CD4-positive, alpha-beta T cell (primary cell): ENCODE measurements at regions not wholly inside any gene's neighbourhood (a gene's known extent, or its start where the extent isn't known, plus 50 kb on each side); places are given as distances from the start of the nearest gene placed in this dataset.

Experiments used
- ATAC-seq: fragments of 200-7000 bp; cut with Tn5 transposase; one replicate; pipeline ENCODE4 v1.10.0; 2022; ENCODE audit warnings: mild to moderate bottlenecking; ENCODE audit not compliant: poor library complexity
- CTCF ChIA-PET: fragments of 350-600 bp; sonication (Branson Sonifier 250); formaldehyde crosslinking; loops from one replicate; lab custom pipeline; 2021; ENCODE audit warnings: antibody characterized with exemption, inconsistent platforms; lab: Charles Lee
- POLR2A ChIA-PET: fragments of 350-600 bp; sonication (Branson Sonifier 250); formaldehyde crosslinking; loops from one replicate; lab custom pipeline; 2021; ENCODE audit warnings: antibody characterized with exemption, inconsistent platforms; lab: Charles Lee
- DNase-seq, 14 experiments: peaks; one replicate each; pipeline ENCODE4 v3.0.0-alpha.2; 2013 to 2020; ENCODE audit warnings: mixed read lengths in 2 of 14
- H3K27ac ChIP-seq, 2 donors: one replicate each; pipeline versions ENCODE4 v1.5.1 to v1.7.0; 2013; ENCODE audit warnings: low read length in 2 of 2, low read depth in 1 of 2, mild to moderate bottlenecking in 1 of 2
- H3K27me3 ChIP-seq, 2 experiments: 1 replicate in 1 of 2; 2 replicates in 1 of 2; pipeline versions ENCODE4 v1.6.1 to v1.7.0; 2013; ENCODE audit warnings: low read length in 2 of 2, control low read depth in 1 of 2, mild to moderate bottlenecking in 1 of 2, moderate library complexity in 1 of 2; ENCODE audit not compliant: insufficient read depth in 2 of 2, control insufficient read depth in 1 of 2
- H3K36me3 ChIP-seq: one replicate; pipeline ENCODE4 v1.6.1; 2013; ENCODE audit warnings: low read length, control low read depth; ENCODE audit not compliant: insufficient read depth
- H3K4me1 ChIP-seq: one replicate; pipeline ENCODE4 v1.6.1; 2013; ENCODE audit warnings: low read length, control low read depth; ENCODE audit not compliant: insufficient read depth
- H3K4me3 ChIP-seq: one replicate; pipeline ENCODE4 v1.5.1; 2013; ENCODE audit warnings: mild to moderate bottlenecking, low read length, moderate library complexity
- H3K9me3 ChIP-seq, 2 experiments: 1 replicate in 1 of 2; 2 replicates in 1 of 2; pipeline versions ENCODE4 v1.6.1 to v1.7.0; 2013; ENCODE audit warnings: low read length in 2 of 2, mild to moderate bottlenecking in 2 of 2, control low read depth in 1 of 2, moderate library complexity in 1 of 2; ENCODE audit not compliant: control insufficient read depth in 1 of 2, insufficient read depth in 1 of 2
- H3K27ac Mint-ChIP-seq: one replicate; pipeline ENCODE4 v1.8.0; 2020; ENCODE audit warnings: mixed read lengths
- H3K27me3 Mint-ChIP-seq: one replicate; pipeline ENCODE4 v1.8.0; 2021; ENCODE audit warnings: mixed read lengths
- H3K36me3 Mint-ChIP-seq: one replicate; pipeline ENCODE4 v1.8.0; 2021; ENCODE audit warnings: low read depth, mixed read lengths
- H3K4me1 Mint-ChIP-seq: one replicate; pipeline ENCODE4 v1.8.0; 2021; ENCODE audit warnings: low read depth, mixed read lengths
- H3K4me3 Mint-ChIP-seq: one replicate; pipeline ENCODE4 v1.8.0; 2020; ENCODE audit warnings: mild to moderate bottlenecking, mixed read lengths
- H3K9me3 Mint-ChIP-seq: one replicate; pipeline ENCODE4 v1.8.0; 2020; ENCODE audit warnings: mixed read lengths
- CTCF ChIP-seq: fragments of 200-600 bp; IDR thresholded peaks from one replicate; pipeline ENCODE4 v1.8.0; 2022; ENCODE audit warnings: antibody characterized with exemption, mild to moderate bottlenecking
- intact Hi-C, 2 experiments: fragments of 100-400 bp; cut with DNase I in 1 of 2; cut with micrococcal nuclease in 1 of 2; formaldehyde crosslinking; loops; one replicate each; pipeline versions ENCODE4 v1.15.1 to v1.9.0; 2023 to 2025; cut with DNase I, micrococcal nuclease

GRCh38 chr18:78786776-78787175 lies 192.8 kb upstream of the SALL3 start:
- H3K9me3 Mint-ChIP-seq = no peaks in the 10 kb centered on the region
- Histone ChIP-seq H3K9me3 (peaks cover 0 to 13% of the 10 kb centered on the region in 2 experiments), H3K36me3 (no peaks in the 10 kb centered on the region), H3K27me3 (no peaks in the 10 kb centered on the region), H3K4me1 (no peaks in the 10 kb centered on the region), H3K4me3 (no peak overlapping the region), H3K27ac (no peak overlapping the region)
- intact Hi-C loops = no loop called here
- ATAC-seq (no peak), DNase-seq (no peak)
- no peak overlapping the region for H3K27ac Mint-ChIP-seq
- no peak for TF ChIP-seq CTCF
- no peaks in the 10 kb centered on the region for H3K36me3 Mint-ChIP-seq
- POLR2A ChIA-PET = no interaction called here
- H3K27me3 Mint-ChIP-seq = peaks cover 3% of the 10 kb centered on the region
- no peaks in the 10 kb centered on the region for H3K4me1 Mint-ChIP-seq
- no peak overlapping the region for H3K4me3 Mint-ChIP-seq
- CTCF ChIA-PET = no interaction called here

GRCh38 chr18:78787751-78788150 lies 191.9 kb upstream of the SALL3 start:
- Histone ChIP-seq H3K27me3 (no peaks in the 10 kb centered on the region), H3K4me3 (no peak overlapping the region), H3K4me1 (no peaks in the 10 kb centered on the region), H3K9me3 (peaks cover 0 to 13% of the 10 kb centered on the region in 2 experiments), H3K27ac (no peak overlapping the region), H3K36me3 (no peaks in the 10 kb centered on the region)
- CTCF ChIA-PET = no interaction called here
- Mint-ChIP-seq H3K27ac (no peak overlapping the region), H3K36me3 (no peaks in the 10 kb centered on the region), H3K27me3 (peaks cover 3% of the 10 kb centered on the region), H3K9me3 (no peaks in the 10 kb centered on the region), H3K4me1 (no peaks in the 10 kb centered on the region), H3K4me3 (no peak overlapping the region)
- POLR2A ChIA-PET = no interaction called here
- no peak for ATAC-seq
- intact Hi-C loops = no loop called here
- no peak for DNase-seq
- TF ChIP-seq CTCF = no peak

- H3K4me3 Mint-ChIP-seq = no peak overlapping the region
- Histone ChIP-seq H3K4me1 (no peaks in the 10 kb centered on the region), H3K36me3 (no peaks in the 10 kb centered on the region), H3K27me3 (no peaks in the 10 kb centered on the region), H3K9me3 (peaks cover 0 to 13% of the 10 kb centered on the region in 2 experiments), H3K27ac (no peak overlapping the region), H3K4me3 (no peak overlapping the region)
- POLR2A ChIA-PET = no interaction called here
- DNase-seq = no peak
- no peaks in the 10 kb centered on the region for H3K9me3 Mint-ChIP-seq
- no peaks in the 10 kb centered on the region for H3K4me1 Mint-ChIP-seq
- no peak for TF ChIP-seq CTCF
- H3K36me3 Mint-ChIP-seq = no peaks in the 10 kb centered on the region
- ATAC-seq = no peak
- CTCF ChIA-PET = no interaction called here
- H3K27me3 Mint-ChIP-seq = peaks cover 3% of the 10 kb centered on the region
- no peak overlapping the region for H3K27ac Mint-ChIP-seq
- intact Hi-C loops = no loop called here
These were observed 191.5 kb upstream of the SALL3 start for GRCh38 chr18:78788161-78788560.
